GM23248 (cell line): ENCODE measurements at regions not wholly inside any gene's neighbourhood (a gene's known extent, or its start where the extent isn't known, plus 50 kb on each side); places are given as distances from the start of the nearest gene placed in this dataset.
"Not testable (repeated sequence)": the region's sequence is repeated elsewhere in the genome, so short reads cannot be mapped to it uniquely, and the experiment has no call there.

Experiments used
- EZH2 ChIP-seq: fragments of 200-600 bp; sonication (generic); IDR thresholded peaks from 2 replicates; pipeline ENCODE4 v1.6.1; 2018; ENCODE audit warnings: antibody characterized with exemption, mild to moderate bottlenecking; ENCODE audit not compliant: insufficient read depth, poor library complexity, severe bottlenecking
- EZH2phosphoT487 ChIP-seq: fragments of 200-600 bp; sonication (generic); IDR thresholded peaks from 2 replicates; pipeline ENCODE4 v1.6.1; 2018; ENCODE audit warnings: antibody characterized with exemption, moderate library complexity, mild to moderate bottlenecking, low read depth; ENCODE audit not compliant: insufficient read depth

DNA sequence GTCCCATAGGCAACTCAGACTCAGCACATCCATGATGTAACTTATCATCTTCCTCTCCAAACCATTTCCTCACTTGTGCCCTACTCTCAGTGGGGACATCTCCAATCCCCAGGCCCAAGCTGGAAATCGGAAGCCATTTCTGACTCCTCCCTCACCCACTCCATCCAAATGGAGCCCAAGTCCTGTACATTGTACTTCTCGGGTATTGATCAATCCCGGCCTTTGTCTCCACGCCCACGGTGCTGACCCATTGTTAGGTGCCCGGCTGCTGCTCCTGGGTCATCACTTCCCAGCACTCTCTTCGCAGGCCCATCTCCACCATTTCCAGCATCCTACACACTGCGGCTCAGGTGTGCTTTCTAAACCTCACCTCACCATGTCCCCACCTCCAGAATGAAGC is 1969.6 kb downstream of the FOXD4L5 start:
- not testable (repeated sequence) for TF ChIP-seq EZH2, EZH2phosphoT487
